Islet precursor cell (in vitro differentiated cells): ENCODE measurements at regions not wholly inside any gene's neighbourhood (a gene's known extent, or its start where the extent isn't known, plus 50 kb on each side); places are given as distances from the start of the nearest gene placed in this dataset.

ENCODE experiments used
- DNase-seq: peaks from one replicate; pipeline ENCODE4 v3.0.0-alpha.2; 2018

GRCh38 chr2:181308766-181309515, 148.2 kb upstream of the ITGA4 start:
- DNase-seq, result no peak

GRCh38 chr2:181309586-181309985, 147.6 kb upstream of the ITGA4 start:
- no peak for DNase-seq

GRCh38 chr2:181310967-181311366, 146.2 kb upstream of the ITGA4 start:
- DNase-seq, result no peak

GRCh38 chr2:181311837-181312236, 145.3 kb upstream of the ITGA4 start:
- DNase-seq, result no peak

GRCh38 chr2:181312515-181312927, 144.7 kb upstream of the ITGA4 start:
- DNase-seq, result no peak

- no peak for DNase-seq
Measured at GRCh38 chr2:181313845-181314244, 143.3 kb upstream of the ITGA4 start.

GRCh38 chr2:181314551-181314950, 142.6 kb upstream of the ITGA4 start:
- DNase-seq, result no peak

- DNase-seq, result no peak
Measured at GRCh38 chr2:181317511-181317910, 139.7 kb upstream of the ITGA4 start.

GRCh38 chr2:181318504-181319280, 138.5 kb upstream of the ITGA4 start:
- no peak for DNase-seq

- DNase-seq, result no peak
Measured at GRCh38 chr2:181319286-181319685, 137.9 kb upstream of the ITGA4 start.

- DNase-seq, result no peak
Measured at GRCh38 chr2:181320638-181321037, 136.5 kb upstream of the ITGA4 start.

- no peak for DNase-seq
Measured at GRCh38 chr2:181324912-181325311, 132.3 kb upstream of the ITGA4 start.

GRCh38 chr2:181326661-181327060, 130.5 kb upstream of the ITGA4 start:
- no peak for DNase-seq

- DNase-seq, result no peak
Measured at GRCh38 chr2:181330286-181330685, 126.9 kb upstream of the ITGA4 start.

- no peak for DNase-seq
Measured at GRCh38 chr2:181332044-181332605, 125.1 kb upstream of the ITGA4 start.

- no peak for DNase-seq
Measured at GRCh38 chr2:181334158-181334826, 122.9 kb upstream of the ITGA4 start.

- no peak for DNase-seq
Measured at GRCh38 chr2:181340891-181341290, 116.3 kb upstream of the ITGA4 start.

- no peak for DNase-seq
Measured at GRCh38 chr2:181341855-181342600, 115.2 kb upstream of the ITGA4 start.

GRCh38 chr2:181348107-181348837, 108.9 kb upstream of the ITGA4 start:
- DNase-seq, result no peak

- DNase-seq, result no peak
Measured at GRCh38 chr2:181352158-181352557, 105.0 kb upstream of the ITGA4 start.

GRCh38 chr2:181354626-181355025, 102.6 kb upstream of the ITGA4 start:
- no peak for DNase-seq

- DNase-seq, result no peak
Measured at GRCh38 chr2:181356526-181357130, 100.6 kb upstream of the ITGA4 start.
